Tibial nerve (tissue), 4 donors: ENCODE measurements at regions not wholly inside any gene's neighbourhood (a gene's known extent, or its start where the extent isn't known, plus 50 kb on each side); places are given as distances from the start of the nearest gene placed in this dataset.

ENCODE experiments used
- EP300 ChIP-seq, 2 donors: sonication (generic); formaldehyde crosslinking; IDR thresholded peaks; one replicate each; pipeline ENCODE4 v1.6.1; 2017; ENCODE audit warnings: antibody characterized with exemption in 2 of 2, mild to moderate bottlenecking in 1 of 2
- POLR2A ChIP-seq, 2 donors: fragments of 450-650 bp; IDR thresholded peaks; one replicate each; pipeline ENCODE4 v1.6.1; 2017; ENCODE audit warnings: antibody characterized with exemption in 2 of 2, mild to moderate bottlenecking in 2 of 2, moderate library complexity in 2 of 2
- TF ChIP-seq, protein P1 (sequence below), 5 experiments: fragments of 200-600 bp in 3 of 5; fragments of 450-650 bp in 2 of 5; sonication (generic) in 3 of 5; IDR thresholded peaks; one replicate each; pipeline ENCODE4 v1.5.1; 2016 to 2019; ENCODE audit warnings: antibody characterized with exemption in 5 of 5, mild to moderate bottlenecking in 3 of 5, moderate library complexity in 2 of 5

DNA sequence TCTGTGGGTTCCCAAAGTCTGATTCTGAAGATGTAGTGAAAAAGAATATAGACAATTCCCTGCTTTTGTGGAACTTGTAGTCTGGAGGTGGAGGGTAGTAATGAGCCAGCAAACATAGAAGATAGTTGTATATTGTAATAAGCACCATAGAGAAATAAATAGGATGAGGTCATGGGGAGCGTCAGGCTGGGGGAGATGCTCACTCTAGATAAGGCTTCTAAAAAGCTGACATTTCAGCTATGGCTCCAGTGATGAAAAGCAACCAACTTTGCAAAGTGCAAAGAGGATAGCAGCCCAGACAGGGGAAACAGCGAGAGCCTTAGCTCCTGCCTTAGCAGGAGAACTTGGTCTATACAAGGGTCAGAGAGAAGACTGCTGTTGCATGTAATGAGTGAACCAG, 98.0 kb upstream of the RALGPS2 start:
- TF ChIP-seq POLR2A (IDR thresholded peaks at IDR 0.05) (no peak), EP300 (IDR thresholded peaks at IDR 0.05) (no peak)
- TF ChIP-seq, protein P1, sequence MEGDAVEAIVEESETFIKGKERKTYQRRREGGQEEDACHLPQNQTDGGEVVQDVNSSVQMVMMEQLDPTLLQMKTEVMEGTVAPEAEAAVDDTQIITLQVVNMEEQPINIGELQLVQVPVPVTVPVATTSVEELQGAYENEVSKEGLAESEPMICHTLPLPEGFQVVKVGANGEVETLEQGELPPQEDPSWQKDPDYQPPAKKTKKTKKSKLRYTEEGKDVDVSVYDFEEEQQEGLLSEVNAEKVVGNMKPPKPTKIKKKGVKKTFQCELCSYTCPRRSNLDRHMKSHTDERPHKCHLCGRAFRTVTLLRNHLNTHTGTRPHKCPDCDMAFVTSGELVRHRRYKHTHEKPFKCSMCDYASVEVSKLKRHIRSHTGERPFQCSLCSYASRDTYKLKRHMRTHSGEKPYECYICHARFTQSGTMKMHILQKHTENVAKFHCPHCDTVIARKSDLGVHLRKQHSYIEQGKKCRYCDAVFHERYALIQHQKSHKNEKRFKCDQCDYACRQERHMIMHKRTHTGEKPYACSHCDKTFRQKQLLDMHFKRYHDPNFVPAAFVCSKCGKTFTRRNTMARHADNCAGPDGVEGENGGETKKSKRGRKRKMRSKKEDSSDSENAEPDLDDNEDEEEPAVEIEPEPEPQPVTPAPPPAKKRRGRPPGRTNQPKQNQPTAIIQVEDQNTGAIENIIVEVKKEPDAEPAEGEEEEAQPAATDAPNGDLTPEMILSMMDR (IDR thresholded peaks at IDR 0.05), result no peak
